ENCODE measurements at regions not wholly inside any gene's neighbourhood (a gene's known extent, or its start where the extent isn't known, plus 50 kb on each side); places are given as distances from the start of the nearest gene placed in this dataset.

DNA sequence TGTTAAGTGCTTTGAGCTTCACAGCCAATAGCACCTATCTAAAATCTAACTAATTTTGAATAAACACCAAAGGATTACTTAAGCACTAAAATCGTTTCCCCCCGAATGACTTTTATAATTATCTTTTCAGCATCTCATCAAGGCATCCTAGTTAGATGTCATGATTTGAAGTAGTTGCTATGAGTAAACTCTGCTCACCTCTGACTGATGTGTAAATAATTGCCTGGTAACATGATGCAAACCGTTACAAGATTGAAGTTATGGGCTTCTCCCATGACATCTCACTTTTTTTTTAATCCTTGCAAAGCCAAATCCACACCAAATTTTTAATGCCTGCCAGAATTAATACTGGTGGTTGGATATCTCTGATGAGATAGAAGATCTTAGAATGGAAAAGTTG is 377.1 kb downstream of the PRDM5 start:
- Histone ChIP-seq H3K27ac (ENCODE audit: low read depth in 1 of 3, low read length in 2 of 3) (no peak overlapping the region), H3K4me1 (ENCODE audit: control insufficient read depth in 3 of 3, insufficient read depth in 2 of 3, low read depth in 1 of 3, low read length in 2 of 3) (no peaks in the 10 kb centered on the region), H3K9me3 (ENCODE audit: control insufficient read depth in 2 of 2, insufficient read depth in 1 of 2, low read depth in 1 of 2, low read length in 1 of 2) (no peaks in the 10 kb centered on the region), H3K27me3 (ENCODE audit: control insufficient read depth in 3 of 3, insufficient read depth in 3 of 3, low read length in 3 of 3) (no peaks in the 10 kb centered on the region), H3K36me3 (ENCODE audit: control insufficient read depth in 3 of 3, insufficient read depth in 2 of 3, low read depth in 1 of 3, low read length in 3 of 3) (no peaks in the 10 kb centered on the region), H3K4me3 (ENCODE audit: low read depth in 1 of 3, low read length in 3 of 3) (no peak overlapping the region)
- WGBS, 3 donors, result 76 to 80% (median 79%) methylated on average over 3 of the region's 3 CpGs
- DNase-seq, result no peak
- FAIRE-seq, result no peak

DNA sequence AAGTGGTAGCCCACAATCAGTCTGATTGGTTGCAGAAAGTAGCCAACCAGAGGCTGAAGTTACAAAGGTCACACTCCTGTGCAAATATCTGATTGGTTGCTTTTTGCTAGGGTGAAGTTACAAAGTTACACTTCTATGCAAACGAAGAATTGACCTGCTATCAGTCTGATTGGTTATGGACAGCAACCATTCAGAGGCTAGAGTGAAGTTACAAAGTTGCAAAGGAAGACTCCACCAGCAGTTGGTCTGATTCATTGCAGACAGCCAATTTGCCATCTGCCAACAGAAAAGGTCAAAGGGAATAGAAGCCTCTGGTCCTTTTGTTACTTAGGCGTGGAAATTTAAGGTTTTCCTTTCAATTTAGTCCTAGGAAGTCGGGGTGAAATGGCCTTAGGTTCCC is 377.7 kb downstream of the PRDM5 start:
- H3K27ac ChIP-seq (ENCODE audit: low read depth in 1 of 3, low read length in 2 of 3), result no peak overlapping the region
- no peaks in the 10 kb centered on the region for H3K4me1 ChIP-seq (ENCODE audit: control insufficient read depth in 3 of 3, insufficient read depth in 2 of 3, low read depth in 1 of 3, low read length in 2 of 3)
- no peak for DNase-seq
- no peaks in the 10 kb centered on the region for H3K27me3 ChIP-seq (ENCODE audit: control insufficient read depth in 3 of 3, insufficient read depth in 3 of 3, low read length in 3 of 3)
- WGBS, 3 donors, result 36 to 69% (median 42%) methylated on average over 3 of the region's 3 CpGs
- no peak overlapping the region for H3K4me3 ChIP-seq (ENCODE audit: low read depth in 1 of 3, low read length in 3 of 3)
- no peaks in the 10 kb centered on the region for H3K36me3 ChIP-seq (ENCODE audit: control insufficient read depth in 3 of 3, insufficient read depth in 2 of 3, low read depth in 1 of 3, low read length in 3 of 3)
- no peaks in the 10 kb centered on the region for H3K9me3 ChIP-seq (ENCODE audit: control insufficient read depth in 2 of 2, insufficient read depth in 1 of 2, low read depth in 1 of 2, low read length in 1 of 2)
- no peak for FAIRE-seq

DNA sequence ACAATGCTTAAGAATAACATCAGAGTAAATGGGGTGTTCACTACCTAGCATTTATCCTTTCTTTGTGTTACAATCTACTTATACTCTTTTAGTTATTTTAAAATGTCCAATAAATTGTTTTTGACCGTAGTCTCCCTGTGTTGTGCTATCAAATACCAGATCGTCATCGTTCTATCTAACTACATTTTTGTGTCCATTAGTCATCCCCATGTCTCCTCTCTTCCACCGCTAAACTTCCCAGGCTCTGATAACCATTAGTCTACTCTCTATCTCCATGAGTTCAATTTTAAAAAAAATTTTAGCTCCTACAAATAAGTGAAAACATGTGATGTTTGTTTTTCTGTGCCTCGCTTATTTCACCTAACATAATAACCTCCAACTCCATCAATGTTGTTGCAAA is 381.9 kb downstream of the PRDM5 start:
- DNase-seq (no peak), FAIRE-seq (no peak)
- 90 to 91% (median 91%) methylated on average over 5 of the region's 5 CpGs for WGBS, 3 donors
- Histone ChIP-seq H3K27me3 (ENCODE audit: control insufficient read depth in 3 of 3, insufficient read depth in 3 of 3, low read length in 3 of 3) (no peaks in the 10 kb centered on the region), H3K4me3 (ENCODE audit: low read depth in 1 of 3, low read length in 3 of 3) (no peak overlapping the region), H3K4me1 (ENCODE audit: control insufficient read depth in 3 of 3, insufficient read depth in 2 of 3, low read depth in 1 of 3, low read length in 2 of 3) (no peaks in the 10 kb centered on the region), H3K9me3 (ENCODE audit: control insufficient read depth in 2 of 2, insufficient read depth in 1 of 2, low read depth in 1 of 2, low read length in 1 of 2) (no peaks in the 10 kb centered on the region), H3K27ac (ENCODE audit: low read depth in 1 of 3, low read length in 2 of 3) (no peak overlapping the region), H3K36me3 (ENCODE audit: control insufficient read depth in 3 of 3, insufficient read depth in 2 of 3, low read depth in 1 of 3, low read length in 3 of 3) (no peaks in the 10 kb centered on the region)

DNA sequence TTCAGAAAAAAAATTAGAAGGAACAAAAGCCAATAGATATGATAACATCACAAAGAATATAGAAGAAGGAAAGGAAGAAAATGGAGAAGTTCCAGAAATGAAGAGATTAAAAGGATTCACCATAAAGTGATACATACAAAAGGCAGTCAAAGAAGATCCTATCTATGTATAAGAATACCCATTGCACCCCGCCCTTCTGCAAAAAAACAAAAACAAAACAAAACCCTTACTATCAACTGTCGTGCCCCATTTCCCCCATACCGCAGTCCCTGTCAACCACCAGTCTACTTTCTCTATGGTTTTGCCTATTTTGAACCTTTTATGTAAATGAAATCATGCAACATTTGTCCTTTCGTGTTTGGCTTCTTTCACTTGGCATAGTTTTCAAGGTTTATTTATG is 385.6 kb downstream of the PRDM5 start:
- FAIRE-seq (no peak), DNase-seq (no peak)
- H3K36me3 ChIP-seq (ENCODE audit: control insufficient read depth in 3 of 3, insufficient read depth in 2 of 3, low read depth in 1 of 3, low read length in 3 of 3), result no peaks in the 10 kb centered on the region
- no peaks in the 10 kb centered on the region for H3K27me3 ChIP-seq (ENCODE audit: control insufficient read depth in 3 of 3, insufficient read depth in 3 of 3, low read length in 3 of 3)
- no peaks in the 10 kb centered on the region for H3K4me1 ChIP-seq (ENCODE audit: control insufficient read depth in 3 of 3, insufficient read depth in 2 of 3, low read depth in 1 of 3, low read length in 2 of 3)
- H3K4me3 ChIP-seq (ENCODE audit: low read depth in 1 of 3, low read length in 3 of 3), result no peak overlapping the region
- H3K27ac ChIP-seq (ENCODE audit: low read depth in 1 of 3, low read length in 2 of 3), result no peak overlapping the region
- no peaks in the 10 kb centered on the region for H3K9me3 ChIP-seq (ENCODE audit: control insufficient read depth in 2 of 2, insufficient read depth in 1 of 2, low read depth in 1 of 2, low read length in 1 of 2)
- whole genome bisulfite sequencing, 3 donors, result 77 to 91% (median 86%) methylated on average over 4 of the region's 4 CpGs

DNA sequence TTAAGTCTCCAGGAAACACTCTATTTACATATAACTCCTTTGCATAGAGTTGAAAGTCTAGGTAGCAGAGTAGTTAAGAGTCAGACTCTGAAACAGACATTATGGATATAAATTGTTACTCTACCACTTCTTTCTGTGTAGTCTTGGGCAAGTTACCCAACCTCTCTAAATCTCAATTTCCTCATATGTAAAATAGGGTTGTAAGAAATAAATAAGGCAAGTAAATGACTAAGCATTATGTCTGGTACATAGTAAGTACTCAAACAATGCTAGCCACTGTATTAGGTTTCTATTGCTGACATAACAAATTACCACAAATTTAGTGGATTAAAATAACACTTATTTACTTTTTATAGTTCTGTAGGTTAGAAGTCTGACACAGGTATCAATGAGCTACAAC is 394.1 kb downstream of the PRDM5 start:
- Histone ChIP-seq H3K9me3 (ENCODE audit: control insufficient read depth in 2 of 2, insufficient read depth in 1 of 2, low read depth in 1 of 2, low read length in 1 of 2) (no peaks in the 10 kb centered on the region), H3K4me3 (ENCODE audit: low read depth in 1 of 3, low read length in 3 of 3) (no peak overlapping the region), H3K36me3 (ENCODE audit: control insufficient read depth in 3 of 3, insufficient read depth in 2 of 3, low read depth in 1 of 3, low read length in 3 of 3) (no peaks in the 10 kb centered on the region), H3K27ac (ENCODE audit: low read depth in 1 of 3, low read length in 2 of 3) (no peak overlapping the region), H3K4me1 (ENCODE audit: control insufficient read depth in 3 of 3, insufficient read depth in 2 of 3, low read depth in 1 of 3, low read length in 2 of 3) (no peaks in the 10 kb centered on the region), H3K27me3 (ENCODE audit: control insufficient read depth in 3 of 3, insufficient read depth in 3 of 3, low read length in 3 of 3) (no peaks in the 10 kb centered on the region)
- FAIRE-seq (no peak), DNase-seq (no peak)

DNA sequence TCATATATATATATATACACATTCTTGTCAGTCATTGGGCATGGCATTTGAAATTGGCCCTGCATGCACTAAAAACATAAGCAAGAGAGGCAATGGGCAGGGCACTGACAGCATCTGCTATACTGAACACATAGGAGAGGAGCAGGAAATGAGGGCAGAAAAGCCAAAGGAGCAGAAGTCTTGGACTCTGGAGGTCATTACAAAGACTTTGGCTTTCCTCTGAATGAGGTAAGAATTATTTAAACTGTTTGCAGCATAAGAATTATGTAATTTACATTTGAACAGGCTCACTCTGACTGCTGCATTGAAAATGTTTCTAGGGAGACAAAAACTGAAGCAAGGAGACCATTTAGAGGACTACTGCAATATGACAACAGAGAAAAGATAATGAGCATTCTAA is 396.5 kb downstream of the PRDM5 start:
- no peak for FAIRE-seq
- no peaks in the 10 kb centered on the region for H3K9me3 ChIP-seq (ENCODE audit: control insufficient read depth in 2 of 2, insufficient read depth in 1 of 2, low read depth in 1 of 2, low read length in 1 of 2)
- H3K27ac ChIP-seq (ENCODE audit: low read depth in 1 of 3, low read length in 2 of 3), result no peak overlapping the region
- no peaks in the 10 kb centered on the region for H3K36me3 ChIP-seq (ENCODE audit: control insufficient read depth in 3 of 3, insufficient read depth in 2 of 3, low read depth in 1 of 3, low read length in 3 of 3)
- no peak for DNase-seq
- H3K27me3 ChIP-seq (ENCODE audit: control insufficient read depth in 3 of 3, insufficient read depth in 3 of 3, low read length in 3 of 3), result no peaks in the 10 kb centered on the region
- H3K4me3 ChIP-seq (ENCODE audit: low read depth in 1 of 3, low read length in 3 of 3), result no peak overlapping the region
- no peaks in the 10 kb centered on the region for H3K4me1 ChIP-seq (ENCODE audit: control insufficient read depth in 3 of 3, insufficient read depth in 2 of 3, low read depth in 1 of 3, low read length in 2 of 3)

DNA sequence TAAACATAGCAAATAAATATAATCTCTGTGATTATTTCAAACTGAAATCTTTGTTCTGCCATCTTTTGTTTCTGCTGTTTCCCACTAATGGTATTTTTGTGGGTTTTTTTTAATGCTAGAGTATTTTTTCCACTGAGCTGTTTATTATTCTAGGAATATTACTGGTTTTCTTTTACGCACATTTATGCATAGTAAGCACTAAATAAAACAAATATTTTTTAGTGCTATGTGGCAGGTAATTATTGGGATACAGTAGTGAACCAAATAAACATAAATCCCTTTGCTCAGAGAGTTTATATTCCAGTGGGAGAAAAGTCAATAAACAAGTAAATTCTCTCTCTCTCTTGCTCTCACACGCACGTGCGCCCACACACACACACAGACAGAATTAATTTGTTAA is 397.4 kb downstream of the PRDM5 start:
- FAIRE-seq (no peak), DNase-seq (no peak)
- H3K4me1 ChIP-seq (ENCODE audit: control insufficient read depth in 3 of 3, insufficient read depth in 2 of 3, low read depth in 1 of 3, low read length in 2 of 3), result no peaks in the 10 kb centered on the region
- H3K9me3 ChIP-seq (ENCODE audit: control insufficient read depth in 2 of 2, insufficient read depth in 1 of 2, low read depth in 1 of 2, low read length in 1 of 2), result no peaks in the 10 kb centered on the region
- no peak overlapping the region for H3K27ac ChIP-seq (ENCODE audit: low read depth in 1 of 3, low read length in 2 of 3)
- WGBS, 3 donors, result 82 to 88% (median 88%) methylated on average over 4 of the region's 4 CpGs
- H3K4me3 ChIP-seq (ENCODE audit: low read depth in 1 of 3, low read length in 3 of 3), result no peak overlapping the region
- H3K36me3 ChIP-seq (ENCODE audit: control insufficient read depth in 3 of 3, insufficient read depth in 2 of 3, low read depth in 1 of 3, low read length in 3 of 3), result no peaks in the 10 kb centered on the region
- H3K27me3 ChIP-seq (ENCODE audit: control insufficient read depth in 3 of 3, insufficient read depth in 3 of 3, low read length in 3 of 3), result no peaks in the 10 kb centered on the region

DNA sequence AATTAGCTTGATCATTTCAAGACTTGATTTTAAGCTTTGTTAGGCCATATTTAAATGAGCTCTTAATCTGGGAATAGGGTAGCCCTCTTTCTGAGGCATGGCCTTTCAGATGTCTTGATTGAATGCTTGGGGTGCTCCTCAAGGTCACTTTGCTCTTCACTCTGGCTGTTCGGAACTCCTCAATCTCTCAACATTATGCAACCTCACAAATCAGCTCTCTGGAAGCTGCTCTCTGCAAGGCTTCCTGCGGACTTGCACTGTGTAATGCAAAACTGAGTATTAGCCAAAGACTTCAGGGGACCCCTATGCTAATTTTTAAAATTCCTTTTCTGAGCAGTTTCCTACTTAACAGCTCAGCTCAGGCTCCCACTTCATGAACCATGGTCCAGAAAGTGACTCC is 398.3 kb downstream of the PRDM5 start:
- Histone ChIP-seq H3K4me3 (ENCODE audit: low read depth in 1 of 3, low read length in 3 of 3) (no peak overlapping the region), H3K27me3 (ENCODE audit: control insufficient read depth in 3 of 3, insufficient read depth in 3 of 3, low read length in 3 of 3) (no peaks in the 10 kb centered on the region), H3K4me1 (ENCODE audit: control insufficient read depth in 3 of 3, insufficient read depth in 2 of 3, low read depth in 1 of 3, low read length in 2 of 3) (no peaks in the 10 kb centered on the region), H3K9me3 (ENCODE audit: control insufficient read depth in 2 of 2, insufficient read depth in 1 of 2, low read depth in 1 of 2, low read length in 1 of 2) (no peaks in the 10 kb centered on the region), H3K27ac (ENCODE audit: low read depth in 1 of 3, low read length in 2 of 3) (no peak overlapping the region), H3K36me3 (ENCODE audit: control insufficient read depth in 3 of 3, insufficient read depth in 2 of 3, low read depth in 1 of 3, low read length in 3 of 3) (no peaks in the 10 kb centered on the region)
- 73 to 82% (median 74%) methylated on average over 2 of the region's 2 CpGs for WGBS, 3 donors
- FAIRE-seq, result no peak
- DNase-seq, result no peak

DNA sequence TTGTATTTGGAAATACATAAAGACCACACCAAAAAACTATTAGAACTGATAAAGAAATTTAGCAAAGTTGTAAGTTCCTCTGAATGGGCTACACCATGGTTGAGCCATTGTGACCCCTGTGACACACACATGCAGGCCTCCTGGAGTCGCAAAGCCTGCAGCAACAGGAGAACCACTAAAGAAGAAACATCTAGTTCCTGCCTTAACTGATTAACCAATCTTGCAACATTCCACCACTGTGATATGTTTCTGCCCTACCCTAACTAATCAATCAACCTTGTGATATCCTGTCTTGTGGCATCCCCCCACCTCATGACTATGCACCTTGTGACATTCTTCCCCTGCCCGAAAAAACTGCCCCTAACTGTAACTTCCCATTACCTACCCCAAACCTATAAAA is 401.8 kb downstream of the PRDM5 start:
- H3K27me3 ChIP-seq (ENCODE audit: control insufficient read depth in 3 of 3, insufficient read depth in 3 of 3, low read length in 3 of 3), result no peaks in the 10 kb centered on the region
- no peaks in the 10 kb centered on the region for H3K9me3 ChIP-seq (ENCODE audit: control insufficient read depth in 2 of 2, insufficient read depth in 1 of 2, low read depth in 1 of 2, low read length in 1 of 2)
- FAIRE-seq, result no peak
- no peak overlapping the region for H3K27ac ChIP-seq (ENCODE audit: low read depth in 1 of 3, low read length in 2 of 3)
- 73 to 81% (median 77%) methylated on average over 2 of the region's 2 CpGs for WGBS, 3 donors
- H3K4me3 ChIP-seq (ENCODE audit: low read depth in 1 of 3, low read length in 3 of 3), result no peak overlapping the region
- H3K36me3 ChIP-seq (ENCODE audit: control insufficient read depth in 3 of 3, insufficient read depth in 2 of 3, low read depth in 1 of 3, low read length in 3 of 3), result no peaks in the 10 kb centered on the region
- no peak for DNase-seq
- no peaks in the 10 kb centered on the region for H3K4me1 ChIP-seq (ENCODE audit: control insufficient read depth in 3 of 3, insufficient read depth in 2 of 3, low read depth in 1 of 3, low read length in 2 of 3)
